HG03280 (cell line): ENCODE measurements at regions not wholly inside any gene's neighbourhood (a gene's known extent, or its start where the extent isn't known, plus 50 kb on each side); places are given as distances from the start of the nearest gene placed in this dataset.
"Not testable (repeated sequence)": the region's sequence is repeated elsewhere in the genome, so short reads cannot be mapped to it uniquely, and the experiment has no call there.

Source experiments
- ATAC-seq: cut with Tn5 transposase; IDR thresholded peaks from one replicate; pipeline ENCODE4 v1.9.1; 2021; ENCODE audit warnings: mild to moderate bottlenecking, moderate library complexity; ENCODE audit not compliant: unreplicated experiment

- not testable (repeated sequence) for ATAC-seq
These were observed 111.4 kb upstream of the METTL9 start for GRCh38 chr16:21487956-21488355.

GRCh38 chr16:21499046-21499445, 100.3 kb upstream of the METTL9 start:
- ATAC-seq: not testable (repeated sequence)

- peak; percentile 40 for ATAC-seq
These were observed 98.0 kb upstream of the METTL9 start for GRCh38 chr16:21501223-21501868.

- ATAC-seq: peak; percentile 75
These were observed 97.3 kb upstream of the METTL9 start for GRCh38 chr16:21501869-21502667.

GRCh38 chr16:21503574-21503920, 95.8 kb upstream of the METTL9 start:
- not testable (repeated sequence) for ATAC-seq

GRCh38 chr16:21503941-21504832, 95.2 kb upstream of the METTL9 start:
- not testable (repeated sequence) for ATAC-seq

GRCh38 chr16:21505751-21506520, 93.4 kb upstream of the METTL9 start:
- ATAC-seq: not testable (repeated sequence)

GRCh38 chr16:21506857-21507456, 92.4 kb upstream of the METTL9 start:
- peak; percentile 39 for ATAC-seq

- ATAC-seq: not testable (repeated sequence)
These were observed 91.6 kb upstream of the METTL9 start for GRCh38 chr16:21507631-21508305.

- not testable (repeated sequence) for ATAC-seq
These were observed 90.5 kb upstream of the METTL9 start for GRCh38 chr16:21508661-21509436.

- not testable (repeated sequence) for ATAC-seq
These were observed 89.8 kb upstream of the METTL9 start for GRCh38 chr16:21509437-21510086.

- not testable (repeated sequence) for ATAC-seq
These were observed 88.5 kb upstream of the METTL9 start for GRCh38 chr16:21510869-21511255.

- ATAC-seq: not testable (repeated sequence)
These were observed 87.8 kb upstream of the METTL9 start for GRCh38 chr16:21511315-21512210.

- not testable (repeated sequence) for ATAC-seq
These were observed 86.8 kb upstream of the METTL9 start for GRCh38 chr16:21512280-21513192.

GRCh38 chr16:21513337-21513741, 86.0 kb upstream of the METTL9 start:
- ATAC-seq: not testable (repeated sequence)

GRCh38 chr16:21513812-21514473, 85.4 kb upstream of the METTL9 start:
- not testable (repeated sequence) for ATAC-seq
